Liver (tissue), 8 donors: ENCODE measurements at regions not wholly inside any gene's neighbourhood (a gene's known extent, or its start where the extent isn't known, plus 50 kb on each side); places are given as distances from the start of the nearest gene placed in this dataset.

Experiments
- DNase-seq: peaks from one replicate; pipeline ENCODE4 v3.0.0-alpha.2; 2017; ENCODE audit warnings: low spot score
- H3K27ac ChIP-seq, 2 donors: one replicate each; pipeline ENCODE4 v1.7.0; 2013; ENCODE audit warnings: inconsistent platforms in 2 of 2, low read length in 2 of 2, control low read depth in 1 of 2, low read depth in 1 of 2, mild to moderate bottlenecking in 1 of 2
- H3K27me3 ChIP-seq, 4 donors: one replicate each; pipeline versions ENCODE4 v1.6.1 to v1.7.0; 2013; ENCODE audit warnings: low read length in 3 of 4, inconsistent platforms in 1 of 4, mild to moderate bottlenecking in 1 of 4, moderate library complexity in 1 of 4; ENCODE audit not compliant: control insufficient read depth in 4 of 4, insufficient read depth in 4 of 4
- H3K36me3 ChIP-seq, 4 donors: one replicate each; pipeline versions ENCODE4 v1.6.1 to v1.7.0; 2013; ENCODE audit warnings: low read length in 3 of 4, mild to moderate bottlenecking in 3 of 4, low read depth in 1 of 4, moderate library complexity in 1 of 4; ENCODE audit not compliant: control insufficient read depth in 4 of 4, insufficient read depth in 3 of 4
- H3K4me1 ChIP-seq, 4 donors: one replicate each; pipeline versions ENCODE4 v1.6.1 to v1.7.0; 2013; ENCODE audit warnings: low read length in 3 of 4, mild to moderate bottlenecking in 3 of 4, moderate library complexity in 1 of 4; ENCODE audit not compliant: control insufficient read depth in 4 of 4, insufficient read depth in 4 of 4
- H3K4me3 ChIP-seq, 3 donors: one replicate each; pipeline versions ENCODE4 v1.6.1 to v1.7.0; 2013; ENCODE audit warnings: low read length in 3 of 3, control low read depth in 1 of 3, low read depth in 1 of 3, mild to moderate bottlenecking in 1 of 3
- H3K9ac ChIP-seq, 2 donors: one replicate each; pipeline ENCODE4 v1.7.0; 2013; ENCODE audit warnings: low read length in 2 of 2, mild to moderate bottlenecking in 2 of 2, moderate library complexity in 2 of 2, control low read depth in 1 of 2, low read depth in 1 of 2
- H3K9me3 ChIP-seq, 4 donors: one replicate each; pipeline versions ENCODE4 v1.6.1 to v1.7.0; 2013; ENCODE audit warnings: low read length in 3 of 4; ENCODE audit not compliant: control insufficient read depth in 4 of 4
- ATF3 ChIP-seq: IDR thresholded peaks from 2 replicates; pipeline ENCODE4 v1.6.1; 2016; ENCODE audit warnings: antibody characterized with exemption
- CTCF ChIP-seq: fragments of 150-350 bp; IDR thresholded peaks from 2 replicates; pipeline ENCODE4 v1.5.1; 2017; ENCODE audit warnings: improper control_type of control experiment, low read depth, low read length; ENCODE audit not compliant: missing input control
- EGR1 ChIP-seq, 2 donors: IDR thresholded peaks; 2 replicates each; pipeline ENCODE4 v1.6.1; 2016 to 2018; ENCODE audit warnings: antibody characterized with exemption in 2 of 2, low read depth in 2 of 2
- FOXA1 ChIP-seq: IDR thresholded peaks from 2 replicates; pipeline ENCODE4 v1.6.1; 2016; ENCODE audit warnings: antibody characterized with exemption
- GABPA ChIP-seq, 2 donors: IDR thresholded peaks in 1 of 2; conservative IDR thresholded peaks in 1 of 2; 2 replicates each; pipeline ENCODE4 v1.6.1; 2016; ENCODE audit warnings: antibody characterized with exemption in 2 of 2, mild to moderate bottlenecking in 1 of 2, moderate library complexity in 1 of 2
- HNF4A ChIP-seq, 2 donors: conservative IDR thresholded peaks; 2 replicates each; pipeline ENCODE4 v1.6.1; 2016; ENCODE audit warnings: antibody characterized with exemption in 2 of 2, mild to moderate bottlenecking in 2 of 2
- HNF4G ChIP-seq: IDR thresholded peaks from 2 replicates; pipeline ENCODE4 v1.6.1; 2016; ENCODE audit warnings: antibody characterized with exemption
- JUND ChIP-seq, 2 donors: IDR thresholded peaks; 2 replicates each; pipeline ENCODE4 v1.6.1; 2016; ENCODE audit warnings: antibody characterized with exemption in 2 of 2
- NR2F2 ChIP-seq: IDR thresholded peaks from 2 replicates; pipeline ENCODE4 v1.6.1; 2016; ENCODE audit warnings: antibody characterized with exemption
- RAD21 ChIP-seq, 2 donors: IDR thresholded peaks; 2 replicates each; pipeline ENCODE4 v1.6.1; 2016; ENCODE audit warnings: antibody characterized with exemption in 2 of 2, mild to moderate bottlenecking in 2 of 2
- RXRA ChIP-seq, 2 donors: IDR thresholded peaks; 2 replicates each; pipeline ENCODE4 v1.6.1; 2017 to 2018; ENCODE audit warnings: antibody characterized with exemption in 2 of 2, mild to moderate bottlenecking in 1 of 2
- SP1 ChIP-seq: IDR thresholded peaks from 2 replicates; pipeline ENCODE4 v1.6.1; 2018; ENCODE audit warnings: antibody characterized with exemption, mild to moderate bottlenecking
- TAF1 ChIP-seq: conservative IDR thresholded peaks from 2 replicates; pipeline ENCODE4 v1.6.1; 2016; ENCODE audit warnings: antibody characterized with exemption, mild to moderate bottlenecking
- YY1 ChIP-seq: IDR thresholded peaks from 2 replicates; pipeline ENCODE4 v1.6.1; 2016; ENCODE audit warnings: antibody characterized with exemption, mild to moderate bottlenecking
- ZBTB33 ChIP-seq: IDR thresholded peaks from 2 replicates; pipeline ENCODE4 v1.6.1; 2016; ENCODE audit warnings: antibody characterized with exemption
- WGBS: extraction: QIAGEN DNeasy Blood & Tissue Kit; methylation state at CpG from one replicate; pipeline ENCODE4 v1.1.7; 2013; 5-methylcytosine and 5-hydroxymethylcytosine counted together
- TF ChIP-seq, protein P1 (sequence below): IDR thresholded peaks from 2 replicates; pipeline ENCODE4 v1.6.1; 2016; ENCODE audit warnings: antibody characterized with exemption, mild to moderate bottlenecking
- TF ChIP-seq, protein P2 (sequence below): IDR thresholded peaks from 2 replicates; pipeline ENCODE4 v1.6.1; 2016; ENCODE audit warnings: antibody characterized with exemption
- donor health status: healthy.
- donor health status: healthy.
- donor health status: healthy.
- donor health status: healthy.
- donor health status: healthy.

GRCh38 chr7:131035088-131035770, 292.4 kb upstream of the MKLN1 start:
- TF ChIP-seq, protein P1, sequence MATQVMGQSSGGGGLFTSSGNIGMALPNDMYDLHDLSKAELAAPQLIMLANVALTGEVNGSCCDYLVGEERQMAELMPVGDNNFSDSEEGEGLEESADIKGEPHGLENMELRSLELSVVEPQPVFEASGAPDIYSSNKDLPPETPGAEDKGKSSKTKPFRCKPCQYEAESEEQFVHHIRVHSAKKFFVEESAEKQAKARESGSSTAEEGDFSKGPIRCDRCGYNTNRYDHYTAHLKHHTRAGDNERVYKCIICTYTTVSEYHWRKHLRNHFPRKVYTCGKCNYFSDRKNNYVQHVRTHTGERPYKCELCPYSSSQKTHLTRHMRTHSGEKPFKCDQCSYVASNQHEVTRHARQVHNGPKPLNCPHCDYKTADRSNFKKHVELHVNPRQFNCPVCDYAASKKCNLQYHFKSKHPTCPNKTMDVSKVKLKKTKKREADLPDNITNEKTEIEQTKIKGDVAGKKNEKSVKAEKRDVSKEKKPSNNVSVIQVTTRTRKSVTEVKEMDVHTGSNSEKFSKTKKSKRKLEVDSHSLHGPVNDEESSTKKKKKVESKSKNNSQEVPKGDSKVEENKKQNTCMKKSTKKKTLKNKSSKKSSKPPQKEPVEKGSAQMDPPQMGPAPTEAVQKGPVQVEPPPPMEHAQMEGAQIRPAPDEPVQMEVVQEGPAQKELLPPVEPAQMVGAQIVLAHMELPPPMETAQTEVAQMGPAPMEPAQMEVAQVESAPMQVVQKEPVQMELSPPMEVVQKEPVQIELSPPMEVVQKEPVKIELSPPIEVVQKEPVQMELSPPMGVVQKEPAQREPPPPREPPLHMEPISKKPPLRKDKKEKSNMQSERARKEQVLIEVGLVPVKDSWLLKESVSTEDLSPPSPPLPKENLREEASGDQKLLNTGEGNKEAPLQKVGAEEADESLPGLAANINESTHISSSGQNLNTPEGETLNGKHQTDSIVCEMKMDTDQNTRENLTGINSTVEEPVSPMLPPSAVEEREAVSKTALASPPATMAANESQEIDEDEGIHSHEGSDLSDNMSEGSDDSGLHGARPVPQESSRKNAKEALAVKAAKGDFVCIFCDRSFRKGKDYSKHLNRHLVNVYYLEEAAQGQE: no peak
- TF ChIP-seq YY1 (no peak), NR2F2 (no peak), SP1 (no peak), RAD21 (IDR thresholded peaks at IDR 0.05) (no peak), GABPA (IDR thresholded peaks at IDR 0.05 in 1 of 2, conservative IDR thresholded peaks at IDR 0.05 in 1 of 2) (no peak), TAF1 (no peak), JUND (IDR thresholded peaks at IDR 0.05) (no peak), FOXA1 (no peak), RXRA (IDR thresholded peaks at IDR 0.05) (no peak), ZBTB33 (no peak), ATF3 (no peak), EGR1 (IDR thresholded peaks at IDR 0.05; ENCODE audit: low read depth in 2 of 2) (no peak), HNF4G (no peak)
- TF ChIP-seq, protein P2, sequence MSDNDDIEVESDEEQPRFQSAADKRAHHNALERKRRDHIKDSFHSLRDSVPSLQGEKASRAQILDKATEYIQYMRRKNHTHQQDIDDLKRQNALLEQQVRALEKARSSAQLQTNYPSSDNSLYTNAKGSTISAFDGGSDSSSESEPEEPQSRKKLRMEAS: no peak
- Histone ChIP-seq H3K9me3 (no peaks in the 10 kb centered on the region), H3K36me3 (no peaks in the 10 kb centered on the region), H3K9ac (no peak overlapping the region), H3K4me3 (no peak overlapping the region), H3K27ac (no peak overlapping the region), H3K27me3 (no peaks in the 10 kb centered on the region), H3K4me1 (peaks cover 2 to 12% (median 5%) of the 10 kb centered on the region in 4 donors)
- no peak for DNase-seq
- 95% methylated on average over 8 of the region's 8 CpGs for WGBS

- WGBS: 89% methylated on average over 3 of the region's 3 CpGs
- Histone ChIP-seq H3K4me3 (no peak overlapping the region), H3K4me1 (peaks cover 5 to 12% (median 8%) of the 10 kb centered on the region in 4 donors), H3K27ac (no peak overlapping the region), H3K36me3 (peaks cover 0 to 1% (median 0%) of the 10 kb centered on the region in 4 donors), H3K27me3 (no peaks in the 10 kb centered on the region), H3K9me3 (no peaks in the 10 kb centered on the region), H3K9ac (no peak overlapping the region)
- DNase-seq: no peak
- no peak for TF ChIP-seq HNF4G
- TF ChIP-seq, protein P2: no peak
- TF ChIP-seq ATF3: no peak
- no peak for TF ChIP-seq GABPA (IDR thresholded peaks at IDR 0.05 in 1 of 2, conservative IDR thresholded peaks at IDR 0.05 in 1 of 2)
- no peak for TF ChIP-seq ZBTB33
- no peak for TF ChIP-seq JUND (IDR thresholded peaks at IDR 0.05)
- no peak for TF ChIP-seq YY1
- no peak for TF ChIP-seq CTCF
- TF ChIP-seq HNF4A (conservative IDR thresholded peaks at IDR 0.05): no peak
- no peak for TF ChIP-seq FOXA1
- TF ChIP-seq TAF1: no peak
- TF ChIP-seq RAD21 (IDR thresholded peaks at IDR 0.05): no peak
- no peak for TF ChIP-seq SP1
- TF ChIP-seq EGR1 (IDR thresholded peaks at IDR 0.05; ENCODE audit: low read depth in 2 of 2): no peak
- no peak for TF ChIP-seq RXRA (IDR thresholded peaks at IDR 0.05)
Measured at GRCh38 chr7:131038153-131038552, 289.5 kb upstream of the MKLN1 start.
